Prostate gland (tissue), 2 donors: ENCODE measurements at regions not wholly inside any gene's neighbourhood (a gene's known extent, or its start where the extent isn't known, plus 50 kb on each side); places are given as distances from the start of the nearest gene placed in this dataset.

ENCODE experiments used
- POLR2A ChIP-seq: fragments of 450-650 bp; IDR thresholded peaks from one replicate; pipeline ENCODE4 v1.6.1; 2016; ENCODE audit warnings: antibody characterized with exemption, mild to moderate bottlenecking
- TF ChIP-seq, protein P1 (sequence below), 4 experiments: fragments of 200-600 bp in 2 of 4; fragments of 450-650 bp in 2 of 4; sonication (generic) in 2 of 4; IDR thresholded peaks; 1 replicate in 3 of 4; 2 replicates in 1 of 4; pipeline ENCODE4 v1.5.1; 2016 to 2019; ENCODE audit warnings: antibody characterized with exemption in 4 of 4, mild to moderate bottlenecking in 2 of 4, moderate library complexity in 2 of 4

DNA sequence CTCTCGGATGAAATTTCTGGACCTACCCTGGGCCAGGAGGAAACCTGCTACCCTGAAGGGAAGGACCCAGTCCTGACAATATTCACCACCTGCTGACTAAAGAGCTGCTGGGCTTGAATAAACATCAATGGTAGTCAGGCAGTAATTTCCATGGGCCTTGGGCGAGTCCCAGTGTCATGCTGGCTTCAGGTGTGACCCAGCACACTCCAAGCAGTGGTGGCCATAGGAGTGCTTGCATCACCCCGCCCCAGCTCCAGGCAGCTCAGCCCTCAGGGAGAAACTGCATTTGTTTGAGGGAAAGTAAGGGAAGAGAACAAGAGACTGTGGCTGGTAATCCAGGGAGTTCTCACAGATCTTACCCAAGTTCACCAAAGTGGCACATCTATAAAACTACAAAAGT lies 261.8 kb upstream of the DCBLD2 start:
- TF ChIP-seq, protein P1, sequence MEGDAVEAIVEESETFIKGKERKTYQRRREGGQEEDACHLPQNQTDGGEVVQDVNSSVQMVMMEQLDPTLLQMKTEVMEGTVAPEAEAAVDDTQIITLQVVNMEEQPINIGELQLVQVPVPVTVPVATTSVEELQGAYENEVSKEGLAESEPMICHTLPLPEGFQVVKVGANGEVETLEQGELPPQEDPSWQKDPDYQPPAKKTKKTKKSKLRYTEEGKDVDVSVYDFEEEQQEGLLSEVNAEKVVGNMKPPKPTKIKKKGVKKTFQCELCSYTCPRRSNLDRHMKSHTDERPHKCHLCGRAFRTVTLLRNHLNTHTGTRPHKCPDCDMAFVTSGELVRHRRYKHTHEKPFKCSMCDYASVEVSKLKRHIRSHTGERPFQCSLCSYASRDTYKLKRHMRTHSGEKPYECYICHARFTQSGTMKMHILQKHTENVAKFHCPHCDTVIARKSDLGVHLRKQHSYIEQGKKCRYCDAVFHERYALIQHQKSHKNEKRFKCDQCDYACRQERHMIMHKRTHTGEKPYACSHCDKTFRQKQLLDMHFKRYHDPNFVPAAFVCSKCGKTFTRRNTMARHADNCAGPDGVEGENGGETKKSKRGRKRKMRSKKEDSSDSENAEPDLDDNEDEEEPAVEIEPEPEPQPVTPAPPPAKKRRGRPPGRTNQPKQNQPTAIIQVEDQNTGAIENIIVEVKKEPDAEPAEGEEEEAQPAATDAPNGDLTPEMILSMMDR (IDR thresholded peaks at IDR 0.05): no peak
- no peak for TF ChIP-seq POLR2A
